PC-9 (cell line): ENCODE measurements at regions not wholly inside any gene's neighbourhood (a gene's known extent, or its start where the extent isn't known, plus 50 kb on each side); places are given as distances from the start of the nearest gene placed in this dataset.

Experiments
- CTCF ChIP-seq: fragments of 200-600 bp; sonication (generic); conservative IDR thresholded peaks from 2 replicates; pipeline ENCODE4 v1.6.1; 2017; ENCODE audit warnings: mixed run types, antibody characterized with exemption, mild to moderate bottlenecking, moderate library complexity
- EZH2 ChIP-seq: fragments of 200-600 bp; sonication (generic); IDR thresholded peaks from 2 replicates; pipeline ENCODE4 v1.8.0; 2017; ENCODE audit warnings: antibody characterized with exemption, low read depth

GRCh38 chr5:106907979-106908378 is 762.8 kb downstream of the EFNA5 start:
- TF ChIP-seq CTCF (no peak), EZH2 (no peak)
